RWPE2 (cell line): ENCODE measurements at regions not wholly inside any gene's neighbourhood (a gene's known extent, or its start where the extent isn't known, plus 50 kb on each side); places are given as distances from the start of the nearest gene placed in this dataset.

ENCODE experiments used
- ATAC-seq: fragments of 200-7000 bp; cut with Tn5 transposase; 3 replicates; pipeline ENCODE4 v1.9.1; 2021; ENCODE audit warnings: low read depth
- DNase-seq: peaks from one replicate; pipeline ENCODE4 v3.0.0-alpha.2; 2020; ENCODE audit warnings: low spot score
- H3K27ac ChIP-seq: fragments of 450-650 bp; 2 replicates; pipeline ENCODE4 v1.5.1; 2017; ENCODE audit warnings: mild to moderate bottlenecking; ENCODE audit not compliant: poor library complexity, severe bottlenecking
- H3K27me3 ChIP-seq: fragments of 250-450 bp; sonication (Bioruptor Pico); 2 replicates; pipeline ENCODE4 v1.5.1; 2021; ENCODE audit warnings: mild to moderate bottlenecking, moderate library complexity; ENCODE audit not compliant: insufficient read depth, poor library complexity, severe bottlenecking
- H3K36me3 ChIP-seq: fragments of 250-450 bp; sonication (Bioruptor Pico); 2 replicates; pipeline ENCODE4 v1.5.1; 2020; ENCODE audit warnings: low read depth, mild to moderate bottlenecking, moderate library complexity
- H3K4me1 ChIP-seq: fragments of 250-450 bp; sonication (Bioruptor Pico); 2 replicates; pipeline ENCODE4 v1.5.1; 2021; ENCODE audit warnings: mild to moderate bottlenecking, moderate library complexity; ENCODE audit not compliant: insufficient read depth, poor library complexity, severe bottlenecking
- H3K4me3 ChIP-seq: fragments of 250-450 bp; sonication (Bioruptor Pico); 2 replicates; pipeline ENCODE4 v1.5.1; 2021; ENCODE audit warnings: mild to moderate bottlenecking, moderate library complexity; ENCODE audit not compliant: severe bottlenecking
- H3K9me3 ChIP-seq: fragments of 250-450 bp; sonication (Bioruptor Pico); 2 replicates; pipeline ENCODE4 v1.5.1; 2021; ENCODE audit warnings: mild to moderate bottlenecking, moderate library complexity; ENCODE audit not compliant: severe bottlenecking
- CTCF ChIP-seq: fragments of 450-650 bp; IDR thresholded peaks from one replicate; pipeline ENCODE4 v1.5.1; 2017; ENCODE audit warnings: mild to moderate bottlenecking, moderate library complexity; ENCODE audit not compliant: poor library complexity, severe bottlenecking

GRCh38 chr4:14867847-14868246 is 134.4 kb upstream of the CPEB2 start:
- H3K4me3 ChIP-seq, result no peak overlapping the region
- ATAC-seq (no peak), DNase-seq (no peak)
- TF ChIP-seq CTCF, result no peak
- H3K9me3 ChIP-seq, result no peaks in the 10 kb centered on the region
- H3K27me3 ChIP-seq, result no peaks in the 10 kb centered on the region
- H3K36me3 ChIP-seq, result no peaks in the 10 kb centered on the region
- no peak overlapping the region for H3K27ac ChIP-seq
- no peaks in the 10 kb centered on the region for H3K4me1 ChIP-seq

- no peak for DNase-seq
- H3K27me3 ChIP-seq, result no peaks in the 10 kb centered on the region
- H3K27ac ChIP-seq, result no peak overlapping the region
Observed at GRCh38 chr4:14868426-14869395, 133.6 kb upstream of the CPEB2 start.

GRCh38 chr4:14871676-14872430 is 130.4 kb upstream of the CPEB2 start:
- no peak overlapping the region for H3K4me3 ChIP-seq
- H3K27ac ChIP-seq, result no peak overlapping the region
- DNase-seq (no peak), ATAC-seq (peak; percentile 56)
- no peaks in the 10 kb centered on the region for H3K4me1 ChIP-seq
- no peaks in the 10 kb centered on the region for H3K27me3 ChIP-seq
- TF ChIP-seq CTCF, result peak; percentile 26
- H3K36me3 ChIP-seq, result no peaks in the 10 kb centered on the region
- no peaks in the 10 kb centered on the region for H3K9me3 ChIP-seq

More at GRCh38 chr4:14868426-14869395, 133.6 kb upstream of the CPEB2 start:
- Histone ChIP-seq H3K9me3 (no peaks in the 10 kb centered on the region), H3K4me3 (no peak overlapping the region), H3K4me1 (no peaks in the 10 kb centered on the region), H3K36me3 (no peaks in the 10 kb centered on the region)
- TF ChIP-seq CTCF, result no peak
- ATAC-seq, result no peak

- Histone ChIP-seq H3K27me3 (no peaks in the 10 kb centered on the region), H3K9me3 (no peaks in the 10 kb centered on the region), H3K36me3 (no peaks in the 10 kb centered on the region), H3K27ac (no peak overlapping the region), H3K4me3 (no peak overlapping the region), H3K4me1 (no peaks in the 10 kb centered on the region)
- DNase-seq, result no peak
- ATAC-seq, result no peak
- no peak for TF ChIP-seq CTCF
Observed at GRCh38 chr4:14874990-14875389, 127.3 kb upstream of the CPEB2 start.
